GM21723 (cell line): ENCODE measurements at regions not wholly inside any gene's neighbourhood (a gene's known extent, or its start where the extent isn't known, plus 50 kb on each side); places are given as distances from the start of the nearest gene placed in this dataset.

Experiments
- ATAC-seq: cut with Tn5 transposase; IDR thresholded peaks from one replicate; pipeline ENCODE4 v1.9.1; 2021; ENCODE audit warnings: mild to moderate bottlenecking, moderate library complexity; ENCODE audit not compliant: unreplicated experiment

- no peak for ATAC-seq
These were observed 178.7 kb downstream of the EN1 start for GRCh38 chr2:118668431-118669424.

GRCh38 chr2:118667964-118668363 is 179.5 kb downstream of the EN1 start:
- ATAC-seq, result no peak

- ATAC-seq, result no peak
These were observed 180.1 kb downstream of the EN1 start for GRCh38 chr2:118667348-118667747.

- ATAC-seq, result no peak
These were observed 181.5 kb downstream of the EN1 start for GRCh38 chr2:118665784-118666529.

- ATAC-seq, result no peak
These were observed 186.3 kb downstream of the EN1 start for GRCh38 chr2:118661179-118661578.

GRCh38 chr2:118658596-118659198 is 188.8 kb downstream of the EN1 start:
- no peak for ATAC-seq

GRCh38 chr2:118657466-118657865 is 190.0 kb downstream of the EN1 start:
- no peak for ATAC-seq

- no peak for ATAC-seq
These were observed 192.5 kb downstream of the EN1 start for GRCh38 chr2:118654945-118655344.

- no peak for ATAC-seq
These were observed 197.1 kb downstream of the EN1 start for GRCh38 chr2:118650327-118650726.

- ATAC-seq, result no peak
These were observed 201.6 kb downstream of the EN1 start for GRCh38 chr2:118645876-118646275.

- ATAC-seq, result no peak
These were observed 203.3 kb downstream of the EN1 start for GRCh38 chr2:118644190-118644589.

- ATAC-seq, result no peak
These were observed 204.2 kb downstream of the EN1 start for GRCh38 chr2:118643294-118643693.

- no peak for ATAC-seq
These were observed 204.9 kb downstream of the EN1 start for GRCh38 chr2:118642501-118642900.

- no peak for ATAC-seq
These were observed 205.7 kb downstream of the EN1 start for GRCh38 chr2:118641711-118642110.

- no peak for ATAC-seq
These were observed 208.1 kb downstream of the EN1 start for GRCh38 chr2:118639371-118639770.

- ATAC-seq, result no peak
These were observed 209.0 kb downstream of the EN1 start for GRCh38 chr2:118638453-118638852.

- ATAC-seq, result no peak
These were observed 211.6 kb downstream of the EN1 start for GRCh38 chr2:118635891-118636290.

GRCh38 chr2:118634876-118635275 is 212.6 kb downstream of the EN1 start:
- ATAC-seq, result no peak

- ATAC-seq, result no peak
These were observed 214.0 kb downstream of the EN1 start for GRCh38 chr2:118633371-118634018.

GRCh38 chr2:118632921-118633320 is 214.5 kb downstream of the EN1 start:
- ATAC-seq, result no peak

- no peak for ATAC-seq
These were observed 220.3 kb downstream of the EN1 start for GRCh38 chr2:118627156-118627555.
